GM18867 (cell line): ENCODE measurements at regions not wholly inside any gene's neighbourhood (a gene's known extent, or its start where the extent isn't known, plus 50 kb on each side); places are given as distances from the start of the nearest gene placed in this dataset.

Source experiments
- ATAC-seq: cut with Tn5 transposase; IDR thresholded peaks from one replicate; pipeline ENCODE4 v1.9.1; 2021; ENCODE audit warnings: mild to moderate bottlenecking, moderate library complexity; ENCODE audit not compliant: unreplicated experiment

- ATAC-seq: no peak
Observed at GRCh38 chr20:22910287-22910852, 124.7 kb upstream of the SSTR4 start.

DNA sequence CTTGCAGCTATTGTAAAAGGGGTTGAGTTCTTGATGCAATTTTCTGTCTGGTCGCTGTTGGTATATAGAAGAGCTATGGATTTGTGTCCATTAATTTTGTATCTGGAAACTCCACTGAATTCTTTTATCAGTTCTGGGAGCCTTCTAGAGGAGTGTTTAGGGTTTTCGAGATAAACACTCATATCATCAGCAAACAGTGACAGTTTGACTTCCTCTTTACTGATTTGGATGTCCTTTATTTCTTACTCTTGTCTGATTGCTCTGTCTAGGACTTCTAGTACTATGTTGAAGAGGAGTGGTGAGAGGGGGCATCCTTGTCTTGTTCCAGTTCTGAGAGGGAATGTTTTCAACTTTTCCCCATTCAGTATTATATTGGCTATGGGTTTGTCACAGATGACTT lies 120.8 kb upstream of the SSTR4 start:
- no peak for ATAC-seq

DNA sequence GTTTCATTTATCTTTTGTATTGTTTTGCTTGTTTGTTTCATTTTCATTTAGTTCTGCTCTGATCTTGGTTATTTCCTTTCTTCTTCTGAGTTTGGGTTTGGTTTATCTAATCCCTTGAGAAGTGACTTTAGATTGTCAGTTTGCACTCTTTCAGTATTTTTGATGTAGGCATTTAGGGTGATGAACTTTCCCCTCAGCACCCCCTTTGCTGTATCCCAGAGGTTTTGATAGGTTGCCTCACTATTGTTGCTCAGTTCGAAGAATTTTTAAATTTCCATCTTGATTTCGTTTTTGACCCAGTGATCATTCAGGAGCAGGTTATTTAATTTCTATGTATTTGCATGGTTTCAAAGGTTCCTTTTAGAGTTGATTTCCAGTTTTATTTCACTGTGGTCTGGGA lies 119.6 kb upstream of the SSTR4 start:
- no peak for ATAC-seq

DNA sequence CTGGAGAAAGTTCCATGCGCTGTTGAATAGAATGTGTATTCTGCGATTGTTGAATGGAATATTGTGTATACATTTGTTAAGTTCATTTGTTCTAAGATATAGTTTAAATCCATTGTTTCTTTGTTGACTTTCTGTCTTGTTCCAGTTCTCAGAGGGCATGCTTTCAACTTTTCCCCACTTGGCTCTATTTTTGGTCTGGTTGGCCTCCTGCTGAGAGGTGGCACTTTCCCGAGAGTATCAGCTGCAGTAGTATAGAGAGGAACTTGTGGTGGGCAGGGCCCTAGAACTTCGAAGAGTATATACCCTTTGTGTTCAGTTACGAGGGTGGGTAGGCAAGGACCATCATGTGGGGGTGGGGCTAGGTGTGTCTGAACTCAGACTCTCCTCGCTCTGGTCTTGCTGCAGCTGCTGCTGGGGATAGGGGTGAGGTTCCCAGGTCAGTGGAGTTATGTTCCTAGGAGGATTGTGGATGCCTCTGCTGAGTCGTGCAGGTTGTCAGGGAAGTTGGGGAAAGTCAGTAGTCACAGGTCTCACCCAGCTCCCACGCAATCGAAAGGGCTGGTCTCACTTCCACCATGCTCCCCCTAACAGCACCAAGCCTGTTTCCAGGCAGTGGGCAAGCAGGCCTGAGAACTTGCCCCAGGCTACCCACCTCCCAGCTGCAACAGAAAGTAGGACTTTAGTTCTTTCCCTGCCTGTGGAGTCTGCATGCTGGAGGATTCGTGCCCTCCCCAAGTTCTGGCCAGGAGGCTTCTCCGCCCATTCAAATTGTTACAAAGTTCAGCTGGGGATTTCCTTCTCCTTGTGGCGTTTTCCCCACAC lies 118.9 kb upstream of the SSTR4 start:
- no peak for ATAC-seq

- peak; percentile 59 for ATAC-seq
Observed at GRCh38 chr20:22918286-22918983, 116.7 kb upstream of the SSTR4 start.

- no peak for ATAC-seq
Observed at GRCh38 chr20:22920898-22921297, 114.2 kb upstream of the SSTR4 start.

- ATAC-seq: no peak
Observed at GRCh38 chr20:22921595-22922421, 113.3 kb upstream of the SSTR4 start.

DNA sequence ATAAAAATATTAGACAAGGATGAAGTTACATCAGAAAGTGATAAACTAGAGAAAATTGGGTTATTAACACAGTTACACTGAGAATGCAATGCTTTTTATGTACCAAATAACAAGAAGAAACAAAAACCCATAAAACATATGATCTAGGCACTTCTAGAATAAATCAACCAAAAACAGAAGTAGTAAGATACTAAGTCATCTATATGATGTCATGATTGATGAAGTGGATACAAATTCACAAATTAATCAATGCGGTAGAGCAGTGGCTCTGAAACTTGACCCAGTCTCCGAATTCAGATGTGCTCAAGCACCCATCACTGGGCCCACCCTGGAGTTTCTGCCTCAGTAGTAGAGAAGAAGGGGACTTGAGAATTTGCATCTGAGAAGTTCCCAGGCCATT lies 112.1 kb upstream of the SSTR4 start:
- no peak for ATAC-seq

DNA sequence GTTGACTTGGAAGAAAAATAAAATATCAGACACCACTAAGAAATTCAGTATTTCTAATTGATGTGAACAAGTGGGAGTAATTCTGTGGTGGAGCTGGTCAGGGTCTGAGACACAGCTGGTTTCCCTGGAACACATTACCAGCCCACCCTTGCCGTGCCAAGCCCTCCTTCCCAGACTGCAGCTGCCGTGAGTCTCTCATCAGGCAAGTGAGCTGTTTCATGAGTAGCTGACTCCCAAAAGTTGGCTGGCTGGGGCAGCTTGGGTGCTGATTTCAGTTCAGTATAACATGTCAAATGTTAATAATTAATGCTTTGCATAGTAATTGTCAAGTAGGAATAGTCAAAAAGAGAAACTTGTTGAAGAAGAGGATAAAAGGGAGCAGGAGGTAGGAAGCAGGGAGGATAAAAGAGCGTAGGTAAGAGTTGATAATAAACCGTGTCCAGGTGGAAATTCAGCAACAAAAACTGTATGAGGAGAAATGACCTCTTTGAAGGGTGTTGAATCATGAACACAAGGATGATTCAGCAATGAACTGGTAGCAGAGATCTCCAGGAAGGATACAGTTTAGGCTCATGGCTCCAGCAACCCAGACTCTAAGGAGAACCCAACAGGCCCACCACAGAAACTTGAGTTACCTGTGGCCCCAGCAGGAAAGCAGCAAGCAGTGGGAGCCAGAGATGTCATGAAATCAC lies 110.9 kb upstream of the SSTR4 start:
- no peak for ATAC-seq

GRCh38 chr20:22924949-22925612 lies 110.0 kb upstream of the SSTR4 start:
- peak; percentile 62 for ATAC-seq

- peak; percentile 37 for ATAC-seq
Observed at GRCh38 chr20:22925613-22925983, 109.5 kb upstream of the SSTR4 start.

DNA sequence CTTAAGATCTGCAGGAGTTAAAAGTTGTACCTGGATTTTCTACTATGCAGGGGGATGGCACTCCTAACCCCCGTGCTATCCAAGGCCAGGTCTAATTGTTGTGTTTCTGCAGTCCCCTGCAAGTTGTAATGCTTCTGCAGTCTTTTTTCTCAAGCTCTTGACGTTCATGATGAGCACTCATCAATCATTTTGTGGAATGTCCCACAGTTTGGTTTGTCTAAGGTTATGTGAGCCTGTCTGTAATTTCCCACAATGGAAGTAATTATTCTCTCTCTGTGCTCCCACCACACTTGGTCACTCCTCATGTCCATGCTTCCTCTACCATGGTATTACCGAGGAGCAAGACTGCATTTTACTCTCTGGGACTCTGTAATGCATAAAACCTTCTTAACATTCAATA lies 107.6 kb upstream of the SSTR4 start:
- ATAC-seq: no peak

- ATAC-seq: no peak
Observed at GRCh38 chr20:22928679-22929078, 106.4 kb upstream of the SSTR4 start.

DNA sequence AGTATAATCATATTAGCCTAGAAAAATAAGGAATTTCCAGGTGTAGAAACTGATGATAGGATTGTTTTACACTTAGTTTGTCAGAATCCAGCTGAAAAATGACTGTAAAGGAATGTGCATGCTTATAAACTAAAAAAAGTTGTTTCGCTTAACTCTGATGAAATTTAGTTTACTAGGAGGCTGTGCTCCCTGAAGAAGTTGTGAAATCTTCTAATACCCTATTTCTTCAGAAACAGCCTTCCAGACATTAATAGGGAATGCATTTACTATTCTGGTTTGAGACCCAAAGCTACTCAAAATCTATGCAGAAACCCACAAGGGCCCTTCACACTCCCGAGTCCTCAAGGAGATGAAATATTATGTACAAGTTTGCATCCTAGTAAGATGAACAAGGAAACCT lies 105.5 kb upstream of the SSTR4 start:
- ATAC-seq: no peak

DNA sequence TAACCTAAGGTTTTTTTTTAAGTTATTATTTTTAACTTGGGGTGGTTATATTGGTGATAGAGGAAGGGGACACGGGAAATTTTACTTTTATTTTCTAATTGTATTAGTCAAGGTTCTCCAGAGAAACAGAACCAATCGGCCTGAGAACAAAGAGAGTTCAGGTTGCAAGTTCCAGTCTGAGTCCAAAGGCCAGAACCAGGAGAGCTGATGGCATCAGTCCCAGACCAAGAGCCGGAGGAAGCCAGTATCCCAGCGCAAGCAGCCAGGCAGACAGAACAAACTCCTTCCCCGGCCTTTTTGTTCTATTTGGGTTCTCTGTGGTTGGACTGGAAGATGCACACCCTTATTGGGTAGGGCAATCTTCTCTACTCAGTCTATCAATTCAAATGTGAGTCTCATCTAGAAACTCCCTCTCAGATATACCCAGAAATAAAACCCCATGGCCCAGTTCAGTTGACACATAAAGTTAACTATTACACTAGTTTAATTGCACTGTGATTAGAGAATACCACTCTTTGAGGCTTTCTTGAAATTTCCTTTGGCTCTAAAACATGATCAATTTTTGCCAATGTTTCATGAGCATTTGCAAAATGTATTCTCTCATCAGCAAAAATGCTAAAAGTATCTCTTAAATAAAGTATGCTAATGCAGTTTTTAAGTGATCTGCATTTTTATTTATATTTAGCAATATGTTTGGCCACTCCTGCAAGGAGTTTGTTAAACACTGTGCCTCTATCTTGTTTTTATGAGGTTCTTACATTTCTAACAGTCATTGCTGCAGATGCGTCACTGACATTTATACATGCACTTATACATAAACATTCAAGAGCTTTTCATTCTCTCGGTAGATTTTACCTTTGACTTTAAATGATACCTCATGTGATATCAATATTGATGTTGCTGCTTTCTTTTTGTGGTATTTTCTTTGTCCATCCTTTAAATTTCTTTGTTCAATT lies 103.2 kb upstream of the SSTR4 start:
- ATAC-seq: no peak

- no peak for ATAC-seq
Observed at GRCh38 chr20:22939181-22939580, 95.9 kb upstream of the SSTR4 start.

GRCh38 chr20:22940350-22940749 lies 94.8 kb upstream of the SSTR4 start:
- no peak for ATAC-seq

GRCh38 chr20:22941550-22941949 lies 93.6 kb upstream of the SSTR4 start:
- no peak for ATAC-seq

GRCh38 chr20:22942742-22943141 lies 92.4 kb upstream of the SSTR4 start:
- no peak for ATAC-seq
